Activated T-helper 1 cell treated with anti-CD3 and anti-CD28 coated beads, Interleukin-12 subunit alpha, Interleukin-12 subunit beta, Interleukin-2, Interleukin-4 antibody, amounts not matched to agents 30 ng/mL and 10 ng/mL and 1 ng/mL, durations not matched to agents 14 hours and 24 hours and 36 hours (primary cell): ENCODE measurements at regions not wholly inside any gene's neighbourhood (a gene's known extent, or its start where the extent isn't known, plus 50 kb on each side); places are given as distances from the start of the nearest gene placed in this dataset.

ENCODE experiments used
- DNase-seq: peaks from one replicate; pipeline ENCODE4 v3.0.0; 2021; ENCODE audit warnings: low spot score
- H3K27ac Mint-ChIP-seq: one replicate; pipeline ENCODE4 v1.8.0; 2021; ENCODE audit warnings: mild to moderate bottlenecking, mixed read lengths
- H3K27me3 Mint-ChIP-seq: one replicate; pipeline ENCODE4 v1.8.0; 2022; ENCODE audit warnings: mild to moderate bottlenecking, moderate library complexity, mixed read lengths; ENCODE audit not compliant: insufficient read depth
- H3K36me3 Mint-ChIP-seq: one replicate; pipeline ENCODE4 v1.8.0; 2021; ENCODE audit warnings: low read depth, mixed read lengths
- H3K4me1 Mint-ChIP-seq: one replicate; pipeline ENCODE4 v1.8.0; 2021; ENCODE audit warnings: low read depth, mixed read lengths
- H3K4me3 Mint-ChIP-seq: one replicate; pipeline ENCODE4 v1.8.0; 2021; ENCODE audit warnings: mild to moderate bottlenecking, moderate library complexity, mixed read lengths
- H3K9me3 Mint-ChIP-seq: one replicate; pipeline ENCODE4 v1.8.0; 2021; ENCODE audit warnings: mixed read lengths
- intact Hi-C: fragments of 100-400 bp; cut with micrococcal nuclease; formaldehyde crosslinking; loops from one replicate; pipeline ENCODE4 v1.15.1; 2024

DNA sequence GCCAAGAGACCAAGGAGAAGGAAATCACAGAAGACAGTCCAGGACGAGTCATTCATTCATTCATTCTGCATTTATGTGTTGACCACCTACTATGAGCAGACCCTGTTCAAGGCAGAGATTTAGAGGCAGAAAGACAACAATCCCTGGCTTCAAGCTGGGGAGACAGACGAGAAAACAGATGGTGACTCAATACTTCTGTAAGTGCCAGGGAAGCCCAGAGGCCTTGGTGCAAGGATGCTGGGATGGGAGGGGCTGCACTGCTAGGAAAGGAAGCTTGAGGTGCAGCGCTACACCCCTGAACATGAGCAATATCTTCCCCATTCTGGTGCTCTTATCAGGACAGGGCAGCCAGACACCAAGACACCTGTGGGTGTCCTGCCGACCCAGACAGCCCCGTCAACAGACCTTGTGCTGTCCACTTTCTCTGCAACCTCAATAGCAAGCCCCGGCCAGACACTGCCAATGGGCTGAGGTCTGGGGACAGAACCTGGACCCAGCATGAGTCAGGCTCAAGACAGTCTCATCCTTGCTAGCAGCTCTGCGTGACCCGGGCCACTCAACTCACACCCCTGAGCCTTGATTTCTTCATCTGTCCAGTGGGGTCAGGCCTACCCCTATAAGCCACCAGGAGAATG is 163.5 kb downstream of the COPRS start:
- intact Hi-C loops, result no loop called here

DNA sequence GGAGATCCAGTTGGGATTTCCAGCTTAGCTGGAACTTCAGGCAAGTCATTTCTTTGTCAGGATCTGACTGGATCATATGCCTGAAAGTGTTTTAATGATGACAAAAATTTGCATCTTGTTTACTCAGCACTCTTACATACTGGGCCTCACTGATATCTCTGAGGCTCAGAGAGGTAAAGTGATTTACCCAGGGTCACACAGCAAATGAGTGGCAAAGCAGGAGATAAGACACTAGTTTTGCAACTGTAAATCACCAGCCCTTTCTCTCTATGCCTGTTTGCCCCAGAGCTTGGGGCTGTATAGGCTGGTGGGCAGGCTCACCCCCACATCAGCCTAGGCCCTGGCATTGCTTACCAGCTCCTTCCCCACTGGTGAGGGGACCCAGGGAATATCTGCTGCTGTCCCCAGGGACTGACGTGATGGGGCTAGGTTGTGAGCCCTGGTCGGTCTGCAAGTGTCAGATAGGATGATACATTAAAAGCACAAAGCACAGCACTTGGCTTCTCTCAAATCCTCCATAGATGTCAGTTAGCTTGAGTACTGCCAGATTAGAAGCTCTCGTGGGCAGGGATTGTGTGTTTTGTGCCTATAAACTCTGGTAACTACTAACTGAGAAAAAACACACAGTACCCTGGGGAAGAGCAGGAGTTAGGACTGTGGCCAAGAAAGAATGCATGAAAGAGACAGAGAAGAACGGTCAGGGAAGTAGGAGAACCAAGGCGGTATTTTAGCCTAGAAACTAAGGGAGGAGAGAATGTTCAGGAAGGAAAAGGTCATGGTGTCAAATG is 165.4 kb downstream of the COPRS start:
- intact Hi-C loops, result no loop called here
- H3K4me1 Mint-ChIP-seq, result no peaks in the 10 kb centered on the region
- H3K27me3 Mint-ChIP-seq, result no peaks in the 10 kb centered on the region
- H3K27ac Mint-ChIP-seq, result no peak overlapping the region
- no peaks in the 10 kb centered on the region for H3K36me3 Mint-ChIP-seq
- DNase-seq, result no peak
- no peaks in the 10 kb centered on the region for H3K9me3 Mint-ChIP-seq
- no peak overlapping the region for H3K4me3 Mint-ChIP-seq

More for the DNA sequence above, 163.5 kb downstream of the COPRS start:
- no peaks in the 10 kb centered on the region for H3K9me3 Mint-ChIP-seq
- peaks cover 4% of the 10 kb centered on the region for H3K27me3 Mint-ChIP-seq
- no peak overlapping the region for H3K27ac Mint-ChIP-seq
- DNase-seq, result no peak
- no peaks in the 10 kb centered on the region for H3K36me3 Mint-ChIP-seq
- no peak overlapping the region for H3K4me3 Mint-ChIP-seq
- H3K4me1 Mint-ChIP-seq, result no peaks in the 10 kb centered on the region

DNA sequence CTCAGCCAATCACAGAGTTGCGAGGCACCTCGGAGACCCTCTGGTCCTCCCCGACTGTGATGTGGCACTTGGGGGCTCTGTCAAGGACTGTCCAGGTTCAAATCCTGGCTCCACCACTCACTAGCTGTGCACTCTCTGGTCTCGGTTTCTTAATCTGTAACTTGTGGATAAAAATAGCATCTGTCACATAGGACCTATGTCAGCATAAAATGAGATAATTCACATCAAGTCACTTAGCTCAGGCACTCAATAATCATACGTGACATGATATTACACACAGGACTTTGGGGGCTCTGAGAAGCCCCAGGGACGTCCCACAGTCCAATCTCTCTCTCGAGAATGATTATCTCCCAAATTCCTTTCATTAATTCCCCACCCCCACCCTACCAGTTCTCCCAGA is 166.4 kb downstream of the COPRS start:
- intact Hi-C loops, result no loop called here
- no peaks in the 10 kb centered on the region for H3K4me1 Mint-ChIP-seq
- no peaks in the 10 kb centered on the region for H3K27me3 Mint-ChIP-seq
- DNase-seq, result no peak
- no peaks in the 10 kb centered on the region for H3K36me3 Mint-ChIP-seq
- no peak overlapping the region for H3K4me3 Mint-ChIP-seq
- no peaks in the 10 kb centered on the region for H3K9me3 Mint-ChIP-seq
- H3K27ac Mint-ChIP-seq, result no peak overlapping the region

DNA sequence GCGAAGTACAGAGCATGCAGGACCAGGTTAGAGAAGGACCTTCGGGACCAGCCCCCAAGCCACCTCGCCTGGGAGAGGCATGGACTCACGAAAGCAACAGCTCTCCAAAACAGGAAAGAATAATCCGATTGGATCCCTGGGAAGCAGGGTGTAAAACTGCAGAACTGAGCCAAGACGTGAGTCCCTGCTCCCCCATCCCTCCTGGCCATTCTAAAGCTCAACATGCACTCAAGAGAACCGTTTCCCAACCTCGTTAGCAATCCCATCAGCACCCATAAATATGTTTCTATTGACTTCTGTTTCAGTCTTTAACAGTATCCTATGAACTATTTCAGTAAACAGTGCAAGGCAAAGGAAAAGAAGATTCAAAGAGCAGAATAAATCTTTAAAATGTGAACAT is 167.0 kb downstream of the COPRS start:
- Mint-ChIP-seq H3K27ac (no peak overlapping the region), H3K36me3 (no peaks in the 10 kb centered on the region), H3K4me3 (no peak overlapping the region), H3K9me3 (no peaks in the 10 kb centered on the region), H3K27me3 (no peaks in the 10 kb centered on the region), H3K4me1 (no peaks in the 10 kb centered on the region)
- intact Hi-C loops, result no loop called here
- no peak for DNase-seq

DNA sequence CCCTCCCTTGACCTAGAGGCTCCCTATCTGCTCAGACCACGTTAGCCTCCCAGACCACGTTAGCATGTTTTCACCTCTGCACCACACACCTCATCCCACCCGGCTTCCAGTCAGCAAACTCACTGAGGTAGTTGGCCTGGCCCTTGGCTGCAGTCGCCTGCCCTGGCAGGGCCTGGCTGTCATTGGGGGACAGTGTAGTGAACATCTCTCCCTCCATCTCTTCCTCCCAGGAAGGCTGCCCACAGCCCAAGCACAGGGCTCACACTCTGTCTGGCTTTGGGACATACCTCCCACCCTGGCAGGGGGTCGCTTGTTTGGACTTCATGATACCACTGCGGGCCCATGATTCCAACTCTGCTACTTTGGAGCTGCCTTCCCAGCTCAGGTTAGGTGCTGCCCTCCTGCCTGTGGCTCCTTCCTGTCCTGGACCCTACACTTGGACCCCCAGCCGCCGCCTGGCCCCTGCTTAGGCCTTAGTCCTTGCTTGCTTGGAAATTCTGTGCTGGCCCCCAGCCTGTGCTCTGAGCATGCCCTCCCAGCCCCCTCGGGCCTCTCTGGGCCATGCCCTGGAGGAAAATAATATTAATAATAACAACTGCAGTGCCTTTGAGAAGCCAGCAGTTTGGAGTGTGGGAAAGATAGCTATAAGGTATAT is 167.7 kb downstream of the COPRS start:
- Mint-ChIP-seq H3K9me3 (no peaks in the 10 kb centered on the region), H3K36me3 (no peaks in the 10 kb centered on the region), H3K4me3 (no peak overlapping the region), H3K4me1 (no peaks in the 10 kb centered on the region), H3K27me3 (no peaks in the 10 kb centered on the region), H3K27ac (no peak overlapping the region)
- intact Hi-C loops, result no loop called here
- DNase-seq, result no peak

DNA sequence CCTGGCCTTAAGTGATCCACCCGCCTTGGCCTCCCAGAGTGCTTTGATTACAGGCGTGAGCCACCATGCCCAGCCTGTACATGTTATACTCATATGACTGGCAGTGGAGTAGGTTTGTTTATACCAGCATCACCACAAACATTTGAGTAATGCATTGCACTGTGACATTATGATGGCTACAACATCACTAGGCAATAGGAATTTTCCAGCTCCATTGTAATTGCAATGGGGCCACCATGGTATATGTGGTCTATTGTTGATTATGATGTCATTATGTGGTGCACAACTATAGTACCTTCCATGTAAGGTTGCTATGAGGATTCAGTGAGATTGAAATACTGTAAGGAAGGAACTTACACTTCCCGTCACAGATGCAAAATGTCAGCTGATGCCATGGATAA is 168.9 kb downstream of the COPRS start:
- H3K9me3 Mint-ChIP-seq, result no peaks in the 10 kb centered on the region
- H3K4me3 Mint-ChIP-seq, result no peak overlapping the region
- H3K27ac Mint-ChIP-seq, result no peak overlapping the region
- DNase-seq, result no peak
- intact Hi-C loops, result no loop called here
- H3K4me1 Mint-ChIP-seq, result no peaks in the 10 kb centered on the region
- peaks cover 2% of the 10 kb centered on the region for H3K27me3 Mint-ChIP-seq
- no peaks in the 10 kb centered on the region for H3K36me3 Mint-ChIP-seq

DNA sequence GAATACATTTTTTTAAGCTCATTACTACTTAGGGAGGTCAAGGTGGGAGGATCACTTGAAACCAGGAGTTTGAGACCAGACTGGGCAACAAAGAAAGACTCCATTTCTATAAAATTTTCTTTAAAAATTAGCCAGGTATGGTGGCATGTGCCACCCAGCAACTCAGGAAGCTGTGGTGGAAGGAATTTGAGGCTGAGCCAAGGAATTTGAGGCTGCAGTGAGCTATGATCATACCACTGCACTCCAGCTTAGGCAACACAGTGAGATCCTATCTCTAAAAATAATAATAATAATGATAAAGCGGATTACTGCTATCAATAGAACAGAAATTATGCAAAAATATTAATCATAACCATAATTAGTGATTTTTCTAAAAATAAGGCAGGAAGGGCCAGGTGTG is 170.3 kb downstream of the COPRS start:
- intact Hi-C loops, result no loop called here
- peaks cover 6% of the 10 kb centered on the region for H3K27me3 Mint-ChIP-seq
- no peak overlapping the region for H3K27ac Mint-ChIP-seq
- no peak for DNase-seq
- no peaks in the 10 kb centered on the region for H3K4me1 Mint-ChIP-seq
- H3K36me3 Mint-ChIP-seq, result no peaks in the 10 kb centered on the region
- H3K4me3 Mint-ChIP-seq, result no peak overlapping the region
- H3K9me3 Mint-ChIP-seq, result no peaks in the 10 kb centered on the region

DNA sequence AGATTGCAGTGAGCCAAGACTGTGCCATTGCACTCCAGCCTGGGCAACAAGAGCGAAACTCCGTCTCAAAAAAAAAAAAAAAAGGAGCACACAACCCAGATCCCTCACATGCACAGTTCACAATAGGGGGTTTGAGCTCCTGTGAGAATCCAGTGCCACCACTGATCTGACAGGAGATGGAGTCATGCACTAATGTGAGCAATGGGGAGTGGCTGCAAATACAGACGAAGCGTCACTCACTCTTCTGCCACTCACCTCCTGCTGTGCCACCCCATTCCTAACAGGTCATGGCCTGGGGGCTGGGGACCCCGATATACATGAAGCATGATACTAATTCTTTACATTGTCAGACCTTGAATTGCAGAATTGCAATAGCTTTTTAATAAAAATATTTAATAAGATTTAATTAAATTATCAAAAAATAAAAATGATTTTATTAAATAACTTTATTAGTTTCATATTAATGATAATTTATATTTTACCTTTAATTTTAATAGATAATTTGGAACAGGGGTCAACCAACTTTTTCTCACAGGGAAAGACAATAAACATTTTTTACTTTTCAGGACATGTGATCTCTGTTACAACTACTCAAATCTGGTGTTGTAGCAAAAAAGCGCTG is 171.4 kb downstream of the COPRS start:
- no peak for DNase-seq
- H3K4me1 Mint-ChIP-seq, result no peaks in the 10 kb centered on the region
- H3K27me3 Mint-ChIP-seq, result peaks cover 12% of the 10 kb centered on the region
- intact Hi-C loops, result no loop called here
- no peaks in the 10 kb centered on the region for H3K36me3 Mint-ChIP-seq
- H3K4me3 Mint-ChIP-seq, result no peak overlapping the region
- H3K9me3 Mint-ChIP-seq, result no peaks in the 10 kb centered on the region
- H3K27ac Mint-ChIP-seq, result no peak overlapping the region

DNA sequence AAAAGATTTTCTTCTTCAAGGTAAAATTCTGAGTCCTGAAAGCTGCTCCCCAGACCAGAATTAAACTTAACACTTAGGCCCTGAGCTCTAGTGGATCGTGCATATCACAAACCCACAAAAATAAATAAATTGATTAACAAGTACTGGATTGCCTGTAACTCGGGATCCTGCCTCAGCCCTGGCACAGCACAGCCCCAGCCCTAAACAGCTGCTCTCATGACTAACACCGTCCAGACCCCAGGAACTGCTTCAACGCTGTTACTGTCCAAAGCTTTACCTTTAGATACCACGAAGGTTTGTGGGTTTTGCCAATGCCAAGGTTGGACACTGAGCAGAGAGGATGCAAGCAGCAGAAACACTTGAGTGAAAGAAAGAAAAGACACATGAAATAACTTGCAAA is 172.5 kb downstream of the COPRS start:
- H3K27ac Mint-ChIP-seq, result no peak overlapping the region
- intact Hi-C loops, result no loop called here
- peaks cover 18% of the 10 kb centered on the region for H3K27me3 Mint-ChIP-seq
- H3K36me3 Mint-ChIP-seq, result no peaks in the 10 kb centered on the region
- DNase-seq, result no peak
- no peaks in the 10 kb centered on the region for H3K9me3 Mint-ChIP-seq
- H3K4me1 Mint-ChIP-seq, result no peaks in the 10 kb centered on the region
- no peak overlapping the region for H3K4me3 Mint-ChIP-seq

DNA sequence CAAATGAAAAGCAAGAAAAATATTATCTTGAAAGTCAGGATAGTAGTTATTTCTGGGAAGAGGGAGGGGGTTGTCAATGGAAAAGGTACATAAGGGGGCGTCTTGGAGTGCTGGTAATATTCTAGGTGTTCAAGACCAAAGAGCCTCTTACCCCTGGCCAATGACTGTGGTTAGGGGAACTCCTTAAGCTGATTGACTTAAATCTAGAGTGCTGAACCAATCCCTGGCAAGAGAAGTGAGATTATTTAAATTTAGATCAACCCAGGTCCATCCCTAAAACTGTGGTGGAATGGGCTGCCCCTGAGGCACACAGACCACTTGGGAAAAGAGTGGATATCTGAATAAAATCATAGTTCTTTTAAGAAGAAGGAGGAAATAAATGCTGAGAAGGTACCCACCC is 174.1 kb downstream of the COPRS start:
- no peak for DNase-seq
- intact Hi-C loops, result no loop called here
- H3K4me1 Mint-ChIP-seq, result peaks cover 7% of the 10 kb centered on the region
- no peaks in the 10 kb centered on the region for H3K9me3 Mint-ChIP-seq
- H3K27me3 Mint-ChIP-seq, result peaks cover 21% of the 10 kb centered on the region
- H3K27ac Mint-ChIP-seq, result no peak overlapping the region
- H3K36me3 Mint-ChIP-seq, result peaks cover 3% of the 10 kb centered on the region
- H3K4me3 Mint-ChIP-seq, result no peak overlapping the region

DNA sequence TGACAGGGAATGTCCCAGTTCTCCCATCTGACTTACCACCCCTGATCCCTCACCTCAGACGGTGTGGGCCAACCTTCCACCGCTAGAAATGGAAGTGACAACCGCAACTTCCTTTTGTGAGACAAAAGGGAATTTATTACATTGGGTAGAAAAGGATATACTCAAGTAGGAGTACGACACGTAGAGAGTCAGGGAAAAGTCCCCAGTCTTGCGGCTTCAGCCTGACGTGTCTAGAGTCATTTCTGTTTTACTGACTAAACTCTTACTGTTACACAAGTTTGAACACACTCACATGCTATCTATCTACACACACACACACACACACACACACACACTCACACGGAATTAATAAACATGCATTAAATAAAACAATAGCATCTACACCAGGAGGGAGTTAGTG is 178.9 kb downstream of the COPRS start:
- Mint-ChIP-seq H3K4me3 (peak overlapping the region; percentile 23), H3K4me1 (peaks cover 11% of the 10 kb centered on the region), H3K27me3 (peaks cover 30% of the 10 kb centered on the region), H3K27ac (peak overlapping the region; percentile 87), H3K36me3 (peaks cover 3% of the 10 kb centered on the region), H3K9me3 (no peaks in the 10 kb centered on the region)
- peak; percentile 52 for DNase-seq
- intact Hi-C loops, result loop anchor here (1.0 to 2.0 kb wide), 2 partner anchors 19 to 130 kb away; no protein-coding TSS in a partner anchor

DNA sequence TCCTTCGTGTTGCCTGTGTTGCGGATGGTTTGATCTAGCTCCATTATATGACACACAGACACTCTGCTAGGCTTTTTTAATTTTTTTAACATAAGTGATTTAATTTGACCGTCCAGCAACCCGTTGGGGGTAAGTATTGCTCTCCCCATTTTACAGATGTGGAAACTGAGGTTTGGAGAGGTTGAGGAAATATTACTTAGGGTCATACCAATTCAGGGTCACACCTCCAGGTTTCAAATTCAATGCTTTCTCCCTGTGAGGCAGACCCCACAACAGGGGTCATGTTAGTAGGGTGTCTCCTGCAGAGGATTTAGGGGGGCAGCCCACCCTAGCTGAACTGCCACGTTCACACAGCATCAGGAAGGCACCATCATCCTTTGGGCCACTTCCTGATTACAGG is 179.4 kb downstream of the COPRS start:
- Mint-ChIP-seq H3K27ac (no peak overlapping the region), H3K4me3 (no peak overlapping the region), H3K27me3 (peaks cover 29% of the 10 kb centered on the region), H3K36me3 (peaks cover 3% of the 10 kb centered on the region), H3K9me3 (no peaks in the 10 kb centered on the region), H3K4me1 (peaks cover 11% of the 10 kb centered on the region)
- no peak for DNase-seq
- intact Hi-C loops, result loop anchor here (1.0 to 2.0 kb wide), 2 partner anchors 19 to 129 kb away; no protein-coding TSS in a partner anchor

DNA sequence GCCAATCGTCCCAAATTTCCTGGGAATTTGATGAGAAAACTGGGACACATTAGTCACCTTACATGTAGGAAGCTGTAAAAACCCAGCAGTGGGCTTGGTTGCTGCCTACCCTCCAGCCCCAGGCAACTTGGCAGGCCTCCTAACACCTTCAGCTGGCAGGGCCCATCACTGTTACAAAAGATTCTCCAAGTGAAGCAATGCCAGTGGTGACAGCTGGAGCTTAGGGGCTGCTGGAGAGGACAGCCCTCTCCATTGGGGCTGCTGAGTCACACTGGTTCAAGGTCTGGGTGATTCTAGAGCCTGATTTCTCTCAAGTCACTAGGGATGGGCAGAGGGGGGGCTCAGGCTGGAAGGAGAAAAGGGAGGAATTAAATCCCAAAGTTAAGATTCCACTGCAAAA is 180.6 kb downstream of the COPRS start:
- intact Hi-C loops, result no loop called here
- no peak overlapping the region for H3K27ac Mint-ChIP-seq
- H3K4me1 Mint-ChIP-seq, result peaks cover 11% of the 10 kb centered on the region
- peaks cover 29% of the 10 kb centered on the region for H3K27me3 Mint-ChIP-seq
- H3K4me3 Mint-ChIP-seq, result no peak overlapping the region
- H3K36me3 Mint-ChIP-seq, result peaks cover 3% of the 10 kb centered on the region
- no peak for DNase-seq
- H3K9me3 Mint-ChIP-seq, result no peaks in the 10 kb centered on the region
